Calu3 (cell line): ENCODE measurements at regions not wholly inside any gene's neighbourhood (a gene's known extent, or its start where the extent isn't known, plus 50 kb on each side); places are given as distances from the start of the nearest gene placed in this dataset.

ENCODE experiments used
- BruUV-seq: library from RNA; stranded (reverse); fragments of 400-500 nt; replicated peaks from 2 replicates; lab custom pipeline; 2021; lab: Mats Ljungman, UMichigan
- CTCF ChIA-PET: fragments of 300-600 bp; sonication (Branson Sonifier 250); formaldehyde crosslinking; loops from one replicate; lab custom pipeline; 2022; ENCODE audit warnings: antibody characterized with exemption; lab: Charles Lee
- DNase-seq: peaks from one replicate; pipeline ENCODE4 v3.0.0; 2022
- H3K27ac Mint-ChIP-seq: one replicate; pipeline ENCODE4 v1.8.0; 2022; ENCODE audit warnings: mixed read lengths; ENCODE audit not compliant: unreplicated experiment
- H3K27me3 Mint-ChIP-seq: one replicate; pipeline ENCODE4 v1.8.0; 2022; ENCODE audit warnings: mixed read lengths; ENCODE audit not compliant: unreplicated experiment
- H3K36me3 Mint-ChIP-seq: one replicate; pipeline ENCODE4 v1.8.0; 2022; ENCODE audit warnings: mild to moderate bottlenecking, moderate library complexity, mixed read lengths; ENCODE audit not compliant: insufficient read depth, unreplicated experiment
- H3K4me1 Mint-ChIP-seq: one replicate; pipeline ENCODE4 v1.8.0; 2022; ENCODE audit warnings: mild to moderate bottlenecking, low read depth, mixed read lengths; ENCODE audit not compliant: unreplicated experiment
- H3K4me3 Mint-ChIP-seq: one replicate; pipeline ENCODE4 v1.8.0; 2022; ENCODE audit warnings: mild to moderate bottlenecking, low read depth, moderate library complexity, mixed read lengths; ENCODE audit not compliant: unreplicated experiment
- H3K9me3 Mint-ChIP-seq: one replicate; pipeline ENCODE4 v1.8.0; 2022; ENCODE audit warnings: low read depth, mixed read lengths; ENCODE audit not compliant: unreplicated experiment
- intact Hi-C: fragments of 100-400 bp; cut with micrococcal nuclease; formaldehyde crosslinking; loops from one replicate; pipeline ENCODE4 v1.10.0; 2022; ENCODE audit not compliant: unreplicated experiment
- TF ChIP-seq, protein P1 (sequence below): fragments of 200-600 bp; IDR thresholded peaks from one replicate; pipeline ENCODE4 v1.8.0; 2022; ENCODE audit warnings: antibody characterized with exemption; ENCODE audit not compliant: unreplicated experiment

DNA sequence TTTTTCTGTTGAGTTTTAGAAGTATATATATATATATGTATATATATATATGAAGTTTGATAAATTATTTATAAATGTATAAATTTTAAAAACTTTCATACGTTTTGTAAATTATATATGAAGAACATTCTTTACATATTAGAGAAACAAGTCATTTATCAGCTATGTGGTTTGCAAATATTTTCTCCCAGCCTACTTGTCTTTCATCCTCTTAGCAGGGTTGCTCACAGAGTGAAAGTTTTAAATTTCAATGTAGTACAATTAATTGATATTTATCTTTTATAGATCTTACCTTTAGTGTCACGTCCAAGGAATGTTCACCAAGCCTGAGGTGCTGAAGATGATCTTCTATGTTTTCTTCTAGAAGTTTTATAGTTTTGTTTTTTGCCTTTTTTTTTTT, 78.3 kb upstream of the HS6ST1 start:
- no peak overlapping the region for H3K27ac Mint-ChIP-seq
- peaks cover 5% of the 10 kb centered on the region for H3K36me3 Mint-ChIP-seq
- H3K27me3 Mint-ChIP-seq = no peaks in the 10 kb centered on the region
- CTCF ChIA-PET = no interaction called here
- DNase-seq = no peak
- intact Hi-C loops = no loop called here
- no peak overlapping the region for H3K4me3 Mint-ChIP-seq
- H3K9me3 Mint-ChIP-seq = no peaks in the 10 kb centered on the region
- TF ChIP-seq, protein P1, sequence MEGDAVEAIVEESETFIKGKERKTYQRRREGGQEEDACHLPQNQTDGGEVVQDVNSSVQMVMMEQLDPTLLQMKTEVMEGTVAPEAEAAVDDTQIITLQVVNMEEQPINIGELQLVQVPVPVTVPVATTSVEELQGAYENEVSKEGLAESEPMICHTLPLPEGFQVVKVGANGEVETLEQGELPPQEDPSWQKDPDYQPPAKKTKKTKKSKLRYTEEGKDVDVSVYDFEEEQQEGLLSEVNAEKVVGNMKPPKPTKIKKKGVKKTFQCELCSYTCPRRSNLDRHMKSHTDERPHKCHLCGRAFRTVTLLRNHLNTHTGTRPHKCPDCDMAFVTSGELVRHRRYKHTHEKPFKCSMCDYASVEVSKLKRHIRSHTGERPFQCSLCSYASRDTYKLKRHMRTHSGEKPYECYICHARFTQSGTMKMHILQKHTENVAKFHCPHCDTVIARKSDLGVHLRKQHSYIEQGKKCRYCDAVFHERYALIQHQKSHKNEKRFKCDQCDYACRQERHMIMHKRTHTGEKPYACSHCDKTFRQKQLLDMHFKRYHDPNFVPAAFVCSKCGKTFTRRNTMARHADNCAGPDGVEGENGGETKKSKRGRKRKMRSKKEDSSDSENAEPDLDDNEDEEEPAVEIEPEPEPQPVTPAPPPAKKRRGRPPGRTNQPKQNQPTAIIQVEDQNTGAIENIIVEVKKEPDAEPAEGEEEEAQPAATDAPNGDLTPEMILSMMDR = no peak
- peaks cover 3% of the 10 kb centered on the region for H3K4me1 Mint-ChIP-seq
- no TSS peak for BruUV-seq

DNA sequence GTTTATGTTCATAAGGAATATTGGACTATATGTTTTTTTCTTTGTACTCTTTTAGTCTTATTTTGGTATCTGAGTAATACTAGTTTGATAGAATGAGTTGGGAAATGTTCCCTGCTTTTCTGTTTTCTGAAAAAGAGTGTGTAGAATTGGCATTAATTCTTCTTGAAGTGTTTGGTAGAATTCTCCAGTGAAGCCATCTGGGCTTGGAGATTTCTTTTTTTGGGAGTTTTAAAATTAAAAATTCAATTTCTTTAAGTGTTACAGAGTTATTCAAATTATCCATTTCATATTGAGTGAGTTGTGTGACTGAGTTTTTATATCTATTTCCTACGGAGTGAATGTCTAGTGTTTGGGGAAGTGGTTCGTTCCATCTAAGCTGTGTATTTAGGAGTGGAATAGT, 80.6 kb upstream of the HS6ST1 start:
- TF ChIP-seq, protein P1 = no peak
- CTCF ChIA-PET = interaction anchor here (0.6 kb wide), 1 partner anchor 217 kb away, joined by 3 read pairs; no protein-coding TSS in a partner anchor
- no peaks in the 10 kb centered on the region for H3K9me3 Mint-ChIP-seq

DNA sequence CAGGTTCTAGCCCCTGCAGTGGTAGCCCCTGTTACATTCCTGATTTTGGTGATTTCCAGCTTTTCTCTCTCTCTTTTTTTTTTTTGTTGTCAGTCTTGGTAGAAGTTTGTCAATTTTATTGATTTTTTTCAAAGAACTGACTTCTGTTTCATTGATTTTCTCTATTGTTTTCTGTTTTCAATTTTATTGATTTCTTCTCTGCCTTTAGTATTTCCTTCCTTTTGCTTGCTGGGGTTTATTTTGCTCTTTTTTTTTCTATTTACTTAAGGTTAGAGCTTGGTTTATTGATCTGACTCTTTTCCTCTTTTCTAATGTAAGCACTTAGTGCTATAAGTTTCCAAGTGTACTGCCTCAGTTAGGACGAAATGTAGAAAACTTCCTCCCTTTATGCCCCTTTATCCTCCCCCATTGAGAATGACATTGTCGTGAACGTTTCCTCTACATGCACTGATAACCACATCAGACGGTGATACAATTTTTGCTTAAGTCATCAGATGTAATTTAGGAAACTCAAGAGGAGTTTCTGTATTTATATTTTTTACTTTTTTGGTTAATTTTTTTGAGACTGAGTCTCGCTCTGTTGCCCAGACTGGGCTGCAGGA, 81.1 kb upstream of the HS6ST1 start:
- CTCF ChIA-PET = interaction anchor here (0.6 kb wide), 1 partner anchor 55 kb away, joined by 3 read pairs; no protein-coding TSS in a partner anchor
- Mint-ChIP-seq H3K27ac (no peak overlapping the region), H3K36me3 (no peaks in the 10 kb centered on the region), H3K4me3 (no peak overlapping the region), H3K9me3 (no peaks in the 10 kb centered on the region), H3K4me1 (no peaks in the 10 kb centered on the region), H3K27me3 (no peaks in the 10 kb centered on the region)
- no TSS peak for BruUV-seq
- no peak for DNase-seq
- intact Hi-C loops = no loop called here
- TF ChIP-seq, protein P1 = no peak

More for the DNA sequence above, 80.6 kb upstream of the HS6ST1 start:
- DNase-seq = no peak
- no TSS peak for BruUV-seq
- no peak overlapping the region for H3K27ac Mint-ChIP-seq
- H3K4me3 Mint-ChIP-seq = no peak overlapping the region
- intact Hi-C loops = no loop called here
- H3K36me3 Mint-ChIP-seq = no peaks in the 10 kb centered on the region
- no peaks in the 10 kb centered on the region for H3K27me3 Mint-ChIP-seq
- no peaks in the 10 kb centered on the region for H3K4me1 Mint-ChIP-seq

DNA sequence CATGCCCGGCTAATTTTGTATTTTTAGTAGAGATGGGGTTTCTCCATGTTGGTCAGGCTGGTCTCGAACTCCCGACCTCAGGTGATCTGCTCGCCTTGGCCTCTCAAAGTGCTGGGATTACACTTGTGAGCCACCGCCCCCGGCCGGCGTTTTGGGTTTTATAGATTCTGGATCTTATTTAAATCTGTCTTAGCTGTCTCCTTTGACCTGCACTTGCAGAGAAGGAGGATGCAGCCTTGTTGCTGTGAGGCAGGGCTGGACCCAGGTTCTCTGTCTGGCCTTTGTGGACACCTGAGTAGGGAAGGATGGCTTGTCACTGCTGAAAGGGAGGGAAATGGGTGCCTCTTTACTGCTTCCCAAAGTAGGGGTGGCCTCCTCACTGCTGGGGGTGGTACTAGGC, 83.0 kb upstream of the HS6ST1 start:
- H3K27me3 Mint-ChIP-seq = no peaks in the 10 kb centered on the region
- no peak for DNase-seq
- H3K9me3 Mint-ChIP-seq = no peaks in the 10 kb centered on the region
- intact Hi-C loops = no loop called here
- H3K4me3 Mint-ChIP-seq = no peak overlapping the region
- TF ChIP-seq, protein P1 = no peak
- H3K27ac Mint-ChIP-seq = no peak overlapping the region
- H3K4me1 Mint-ChIP-seq = no peaks in the 10 kb centered on the region
- CTCF ChIA-PET = no interaction called here
- BruUV-seq = no TSS peak
- no peaks in the 10 kb centered on the region for H3K36me3 Mint-ChIP-seq
